ENCODE measurements at regions not wholly inside any gene's neighbourhood (a gene's known extent, or its start where the extent isn't known, plus 50 kb on each side); places are given as distances from the start of the nearest gene placed in this dataset.

DNA sequence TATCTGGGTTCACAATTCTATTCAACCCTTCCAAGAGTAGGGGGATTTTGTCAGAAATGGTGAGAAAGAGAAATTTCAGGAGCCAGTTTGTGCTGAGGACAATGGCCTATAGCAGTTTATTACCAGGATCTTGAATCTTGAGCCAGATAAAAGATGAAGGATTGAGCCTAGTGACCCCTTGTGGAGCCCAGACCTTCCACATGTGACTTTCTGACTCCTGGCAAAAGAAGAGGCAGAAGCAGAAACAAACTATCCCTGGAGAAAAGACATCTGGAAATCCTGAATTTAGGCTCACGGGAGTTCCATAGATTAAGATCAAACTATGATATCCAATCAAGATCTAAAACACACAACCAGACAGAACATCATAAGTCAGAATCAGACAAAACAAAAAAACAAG, 60.9 kb upstream of the CHRM2 start:
- DNase-seq = no peak

DNA sequence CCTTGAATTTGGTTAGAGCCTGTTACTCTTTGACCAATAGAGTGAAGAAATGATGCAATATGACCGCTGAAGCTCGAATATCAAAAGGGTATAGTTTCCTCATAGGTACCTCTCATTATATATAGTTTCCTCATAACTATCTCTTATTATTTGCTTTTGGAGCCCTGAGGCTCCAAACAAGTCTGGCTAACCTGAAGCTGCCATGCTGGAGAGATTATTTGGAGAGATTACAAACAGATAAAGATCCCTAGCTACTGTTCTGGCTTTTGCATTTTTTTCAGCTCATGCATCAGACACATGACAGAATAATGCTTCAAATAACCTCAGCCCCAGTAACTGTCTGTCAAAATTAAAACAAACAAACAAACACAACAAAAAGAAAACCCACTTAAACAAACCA, 65.4 kb upstream of the CHRM2 start:
- no peak for DNase-seq

DNA sequence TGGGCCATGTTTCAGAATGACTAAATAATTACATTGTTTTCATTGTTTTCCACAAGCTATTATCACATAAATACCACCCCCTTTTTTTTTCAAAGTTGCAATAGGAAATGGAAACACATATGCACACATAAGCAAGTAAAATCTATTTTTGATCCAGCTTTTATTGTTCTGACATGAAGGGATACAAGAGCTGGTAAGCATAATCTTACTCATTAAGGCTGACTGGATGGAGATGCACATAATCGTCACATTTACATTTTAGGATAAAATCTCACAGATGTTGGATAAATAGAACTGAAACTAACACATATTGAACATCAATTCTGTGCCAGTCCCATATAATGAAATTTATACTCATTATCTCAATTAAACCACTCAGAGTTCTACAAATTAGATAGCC, 84.5 kb upstream of the CHRM2 start:
- no peak for DNase-seq

DNA sequence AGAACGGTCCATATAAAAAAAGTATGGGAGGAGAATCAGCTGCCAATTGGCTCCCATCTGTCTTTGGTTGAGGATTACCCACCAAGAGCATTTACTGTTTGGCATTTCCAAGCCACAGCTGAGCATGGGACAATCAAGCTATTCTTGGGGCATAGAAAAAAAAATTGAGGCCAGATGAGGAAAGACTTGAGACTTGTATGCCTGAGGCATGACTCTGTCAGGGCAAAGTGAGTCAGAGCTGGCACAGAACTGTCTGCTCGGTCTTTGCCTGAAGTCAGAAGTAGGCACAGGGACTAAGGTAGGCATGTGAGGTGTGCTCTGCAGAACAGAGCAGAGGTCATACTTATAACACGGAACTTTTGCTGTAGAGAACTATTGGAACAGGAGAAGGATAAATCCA, 126.5 kb upstream of the CHRM2 start:
- DNase-seq = no peak

DNA sequence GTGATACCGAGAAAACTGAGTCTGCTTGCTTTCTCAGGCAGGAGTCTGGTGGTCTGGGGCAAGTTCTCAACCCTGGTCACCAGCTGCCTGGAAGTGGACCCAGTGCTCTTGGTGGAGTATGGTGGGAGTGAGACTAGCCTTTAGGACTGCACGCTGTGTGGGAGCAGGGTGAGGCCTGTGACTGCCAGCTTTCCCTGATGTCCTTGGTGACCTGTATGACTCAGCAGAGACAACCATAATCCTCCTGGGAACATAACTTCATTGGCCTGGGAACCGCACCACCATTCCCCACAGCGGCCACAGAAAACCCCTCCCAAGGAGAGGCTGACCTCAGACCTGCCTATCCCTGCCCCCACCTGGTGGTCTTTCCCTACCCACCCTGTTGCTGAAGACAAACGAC, 139.5 kb upstream of the CHRM2 start:
- DNase-seq = no peak

DNA sequence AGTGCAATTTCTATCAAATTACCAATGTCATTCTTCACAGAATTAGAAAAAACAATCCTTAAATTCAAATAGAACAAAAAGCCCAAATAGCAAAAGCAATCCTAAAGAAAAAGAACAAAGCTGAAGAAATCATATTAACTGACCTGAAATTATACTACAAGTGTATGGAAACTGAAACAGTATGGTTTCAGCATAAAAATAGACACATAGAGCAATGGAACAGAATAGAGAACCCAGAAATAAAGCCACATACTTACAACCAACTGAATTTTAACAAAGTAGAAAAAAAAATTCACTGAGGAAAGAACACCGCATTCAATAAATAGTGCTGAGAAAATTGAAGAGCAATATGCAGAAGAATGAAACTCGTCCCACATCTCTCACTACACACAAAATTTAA, 142.0 kb upstream of the CHRM2 start:
- DNase-seq = no peak

DNA sequence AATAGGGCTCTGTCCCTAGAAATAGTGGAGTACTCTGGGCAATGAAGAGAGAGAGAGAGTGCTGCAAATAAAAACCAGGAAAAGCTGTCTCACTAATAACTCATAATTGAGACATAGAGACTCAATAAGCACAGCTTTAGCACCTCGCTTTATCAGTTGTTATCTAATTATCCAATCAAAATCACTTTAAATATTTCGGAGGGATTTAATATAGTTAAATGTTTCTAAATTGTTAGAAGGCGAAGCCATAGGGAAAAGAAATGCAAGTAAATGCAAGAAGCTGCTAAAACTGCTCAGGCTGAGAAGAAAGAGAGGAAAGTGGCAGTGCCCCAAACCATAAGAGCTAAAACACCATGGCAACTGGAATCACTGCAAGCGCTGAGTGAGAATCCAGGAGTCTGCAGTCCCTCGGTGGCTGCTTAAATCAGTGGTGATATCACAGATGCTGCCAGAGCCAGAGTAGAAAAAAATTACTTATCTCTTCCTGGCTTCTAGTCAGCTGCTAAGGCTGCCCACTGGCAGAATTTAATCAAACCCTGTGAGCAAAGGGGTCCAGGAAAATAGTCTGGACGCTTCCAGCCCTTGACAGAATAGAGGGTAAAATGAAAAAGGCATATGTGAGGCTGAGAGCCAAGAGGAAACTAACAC, 150.4 kb upstream of the CHRM2 start:
- DNase-seq = no peak

DNA sequence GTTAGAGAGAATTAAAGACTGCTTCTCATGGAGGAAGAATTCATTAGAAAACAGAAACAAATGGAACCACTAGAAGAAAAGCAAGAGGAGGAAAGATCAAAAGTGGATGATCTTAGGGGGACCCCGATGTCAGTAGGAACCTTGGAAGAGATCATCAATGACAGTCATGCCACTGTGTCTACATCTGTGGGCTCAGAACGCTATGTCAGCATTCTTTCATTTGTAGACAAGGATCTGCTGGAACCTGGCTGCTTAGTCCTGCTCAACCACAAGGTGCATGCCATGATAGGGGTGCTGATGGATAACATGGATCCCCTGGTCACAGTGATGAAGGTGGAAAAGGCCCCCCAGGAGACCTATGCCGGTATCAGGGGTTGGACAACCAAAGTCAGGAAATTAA, 154.4 kb upstream of the CHRM2 start:
- no peak for DNase-seq

DNA sequence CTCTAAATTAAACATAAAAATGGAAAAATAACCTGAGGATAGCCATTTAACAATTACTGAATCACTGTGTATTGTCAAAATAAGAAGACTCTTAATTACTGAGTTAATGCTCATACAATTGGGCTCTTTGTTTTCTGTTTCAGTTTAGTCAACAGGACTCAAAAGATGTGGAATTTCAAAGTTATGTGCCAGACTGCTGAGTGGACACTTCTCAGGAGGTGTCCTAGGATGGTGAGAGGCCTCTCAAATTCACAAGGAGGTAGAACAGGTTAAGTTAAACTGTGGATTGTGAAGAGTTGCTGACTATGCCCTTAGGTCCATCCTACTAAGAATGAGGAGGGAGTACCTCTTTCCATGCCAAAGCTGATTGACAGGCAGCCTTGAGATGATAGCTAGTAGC, 157.7 kb upstream of the CHRM2 start:
- no peak for DNase-seq

DNA sequence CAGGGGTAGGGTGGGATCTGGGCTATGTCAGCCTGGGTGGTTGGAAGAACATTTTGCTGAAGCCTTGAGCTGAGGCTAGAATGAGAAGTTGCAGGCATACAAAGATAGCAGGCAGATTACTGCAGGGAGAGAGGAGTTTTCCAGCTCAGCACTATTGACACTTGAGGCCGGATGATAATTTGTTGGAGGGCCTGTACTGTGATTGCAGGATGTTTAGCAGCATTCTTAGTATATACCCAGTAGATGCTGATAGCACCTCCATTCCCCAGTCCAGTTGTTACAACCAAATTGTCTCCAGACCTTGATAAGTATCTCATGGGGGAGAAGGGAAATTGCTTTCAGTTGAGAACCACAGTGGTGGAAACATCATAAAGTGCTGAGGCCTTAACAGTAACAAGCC, 158.6 kb upstream of the CHRM2 start:
- DNase-seq = no peak

DNA sequence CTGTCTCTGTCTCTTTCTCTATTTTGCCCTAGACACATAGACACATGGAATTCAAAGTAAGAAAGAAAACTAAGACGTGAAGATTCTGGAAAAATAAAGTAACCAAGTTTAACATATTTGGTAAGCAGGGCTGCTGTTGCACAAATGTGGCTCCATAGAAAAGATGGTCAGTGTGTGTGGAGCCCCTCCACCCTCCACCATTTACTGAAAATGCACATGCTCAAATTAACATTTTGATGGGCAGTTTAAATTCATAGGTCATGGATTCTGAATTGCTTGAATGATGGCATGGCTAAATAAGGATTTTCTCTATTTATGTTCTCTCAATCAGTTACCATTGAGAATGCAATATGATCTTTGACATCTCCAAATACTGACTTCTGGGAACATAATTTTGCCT, 165.5 kb upstream of the CHRM2 start:
- DNase-seq = no peak

DNA sequence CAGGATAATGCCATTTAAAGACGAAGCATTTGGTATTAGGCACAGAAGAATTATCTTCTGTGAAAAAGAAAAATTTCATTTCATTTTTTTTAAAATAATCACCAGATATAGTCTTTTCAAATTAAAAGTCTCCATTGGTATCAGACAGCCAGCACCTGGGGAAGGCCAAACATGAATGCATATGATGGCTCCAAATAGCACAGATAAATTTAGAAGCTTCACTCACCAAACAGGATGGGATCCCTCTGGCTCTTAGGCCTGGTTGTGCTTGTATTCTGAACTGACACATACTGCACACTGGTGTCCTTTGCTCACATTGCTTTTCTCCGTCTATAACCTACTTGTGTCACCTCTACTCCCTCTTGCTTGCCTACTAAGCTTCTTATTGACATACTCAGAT, 169.5 kb upstream of the CHRM2 start:
- no peak for DNase-seq

DNA sequence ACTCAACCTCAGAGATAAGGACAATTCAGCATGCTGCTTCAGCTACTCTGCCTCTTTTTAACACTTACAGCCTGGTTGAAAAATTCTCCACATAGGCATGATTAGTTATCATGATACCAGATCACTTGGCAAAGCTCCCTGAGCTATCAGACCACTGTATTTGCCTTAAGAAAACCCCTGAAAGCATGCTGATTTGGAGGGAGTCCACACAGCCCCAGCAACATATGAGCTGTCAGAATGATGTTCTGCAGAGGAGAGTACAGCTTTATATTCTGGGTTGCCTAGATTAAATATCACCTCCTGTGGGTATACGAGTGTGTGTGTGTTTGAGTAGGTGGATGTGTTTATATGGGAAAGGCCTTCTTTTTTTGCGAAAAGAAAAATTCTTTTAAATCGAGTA, 170.2 kb upstream of the CHRM2 start:
- DNase-seq = no peak

DNA sequence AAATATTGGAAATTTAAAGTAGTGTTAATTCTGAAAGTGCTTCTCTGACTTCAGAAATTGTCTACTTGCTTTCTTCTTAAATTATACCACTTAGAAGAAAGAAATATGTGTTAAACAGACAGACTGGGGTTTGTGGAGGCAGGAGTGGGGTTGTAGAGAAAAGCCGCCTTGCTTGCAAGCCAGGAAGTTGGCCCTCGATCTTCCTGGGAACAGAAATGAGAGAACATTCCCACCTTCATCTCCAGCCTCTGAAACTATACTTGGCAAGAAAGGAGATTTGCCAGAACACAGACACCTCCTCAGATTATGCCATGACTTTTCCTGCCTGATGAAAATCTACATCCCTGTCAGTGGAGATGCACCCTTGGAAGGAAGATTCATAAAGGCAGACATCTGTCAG, 171.2 kb upstream of the CHRM2 start:
- no peak for DNase-seq

DNA sequence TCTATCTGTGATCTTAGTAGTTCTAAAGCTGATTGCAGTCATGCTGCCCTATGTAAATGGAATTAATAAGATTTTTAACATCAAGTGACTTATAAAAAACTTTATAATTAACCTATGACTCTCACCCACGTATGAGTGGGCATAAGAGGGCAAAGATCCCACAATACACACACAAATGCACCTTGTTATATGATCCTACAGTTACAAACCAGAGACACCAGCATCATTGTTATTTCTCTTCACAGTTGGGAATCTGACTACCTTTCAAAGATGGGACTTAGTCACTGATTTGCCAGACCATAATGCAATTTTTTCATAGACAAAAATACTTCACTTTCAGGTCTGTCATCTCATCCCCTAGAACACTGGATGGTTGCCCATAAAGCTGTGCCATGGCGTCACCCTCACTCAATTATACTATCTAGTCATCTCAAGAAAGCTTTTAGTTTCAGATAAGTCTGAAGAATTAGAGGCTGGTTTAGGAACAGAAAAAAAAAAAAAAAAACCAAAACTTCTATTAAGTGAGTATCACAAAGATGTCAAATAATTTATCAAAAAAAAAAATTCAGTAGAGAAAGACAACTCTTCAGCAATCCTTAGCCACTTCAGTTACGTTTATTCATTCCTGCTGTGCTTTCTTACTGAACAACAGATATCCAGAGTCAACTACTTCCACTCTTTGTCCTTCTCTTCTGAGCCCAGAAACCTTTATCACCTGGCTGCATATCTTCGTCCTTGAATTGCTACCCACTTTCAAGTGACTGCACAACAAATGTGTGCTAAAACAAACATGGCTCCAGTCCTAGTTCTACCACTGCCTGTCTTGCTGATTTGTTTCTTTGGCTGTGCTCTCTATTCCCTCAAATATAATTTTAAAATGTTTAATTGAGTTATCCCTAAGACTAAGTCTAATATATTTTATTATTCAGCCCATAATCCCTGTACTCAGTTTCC, 175.0 kb upstream of the CHRM2 start:
- no peak for DNase-seq

DNA sequence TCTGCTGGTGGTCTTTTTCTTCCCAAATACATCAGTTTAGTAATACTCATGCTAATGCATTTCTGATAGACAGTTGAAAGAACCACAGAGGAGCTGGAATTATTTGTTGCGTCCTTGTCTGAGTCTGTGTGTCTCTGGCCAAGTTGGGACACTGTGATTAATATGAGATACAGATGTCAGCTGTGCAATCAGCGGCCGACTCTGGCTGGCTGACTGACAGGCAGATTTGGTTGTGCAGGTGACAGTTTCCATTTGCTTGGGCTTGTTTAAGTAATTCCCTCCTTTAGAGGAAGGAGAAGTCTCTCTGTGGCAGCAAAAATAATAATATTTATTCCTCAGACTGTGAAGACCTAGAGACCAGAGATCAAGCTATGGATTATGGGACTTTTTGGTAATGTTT, 176.2 kb upstream of the CHRM2 start:
- DNase-seq = no peak

DNA sequence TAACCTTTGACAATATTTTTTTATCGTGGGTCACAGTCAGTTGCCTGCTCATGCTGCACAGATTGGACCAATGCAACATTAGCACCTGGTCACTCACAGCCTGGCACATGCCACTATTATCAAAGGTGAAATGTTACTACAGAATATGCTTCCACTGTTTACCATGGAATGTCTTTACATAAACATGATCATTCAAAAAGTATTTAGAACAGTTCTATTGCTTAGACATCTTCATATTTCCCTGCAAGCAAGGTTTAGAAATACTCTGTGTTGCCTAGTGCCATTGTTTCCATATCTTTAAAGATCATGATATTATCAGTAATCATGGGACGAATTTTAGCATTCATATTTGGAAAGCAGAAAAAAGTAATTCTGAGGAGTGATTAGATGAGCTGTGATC, 179.9 kb upstream of the CHRM2 start:
- no peak for DNase-seq

DNA sequence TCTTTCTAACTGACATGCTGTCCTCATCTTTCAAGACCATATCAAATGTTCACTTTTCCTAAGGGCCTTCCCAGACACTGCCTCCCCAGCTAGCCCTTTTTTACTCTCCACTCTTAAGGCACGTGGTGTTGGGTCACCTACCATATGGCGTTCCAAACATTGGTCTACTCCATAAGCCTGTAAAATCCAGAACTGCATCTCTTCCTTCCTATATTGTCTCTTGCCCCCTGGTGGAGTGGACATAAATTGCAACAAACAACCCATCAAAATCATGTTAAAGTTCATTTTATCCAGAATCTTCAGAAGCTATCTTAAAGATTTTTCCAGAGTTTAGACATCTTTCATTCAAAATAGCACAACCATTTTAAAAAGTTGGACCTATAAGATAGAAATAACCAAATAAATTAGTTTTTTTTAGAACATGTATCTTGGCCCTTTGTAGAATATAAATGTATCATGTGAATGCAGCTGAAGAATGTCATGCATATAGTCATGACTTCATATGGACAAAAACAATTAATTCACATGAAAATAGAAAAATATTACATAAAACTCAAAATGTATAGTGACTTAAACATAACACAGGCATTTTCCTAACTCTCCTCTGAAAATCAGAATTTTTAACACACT, 180.6 kb upstream of the CHRM2 start:
- no peak for DNase-seq

DNA sequence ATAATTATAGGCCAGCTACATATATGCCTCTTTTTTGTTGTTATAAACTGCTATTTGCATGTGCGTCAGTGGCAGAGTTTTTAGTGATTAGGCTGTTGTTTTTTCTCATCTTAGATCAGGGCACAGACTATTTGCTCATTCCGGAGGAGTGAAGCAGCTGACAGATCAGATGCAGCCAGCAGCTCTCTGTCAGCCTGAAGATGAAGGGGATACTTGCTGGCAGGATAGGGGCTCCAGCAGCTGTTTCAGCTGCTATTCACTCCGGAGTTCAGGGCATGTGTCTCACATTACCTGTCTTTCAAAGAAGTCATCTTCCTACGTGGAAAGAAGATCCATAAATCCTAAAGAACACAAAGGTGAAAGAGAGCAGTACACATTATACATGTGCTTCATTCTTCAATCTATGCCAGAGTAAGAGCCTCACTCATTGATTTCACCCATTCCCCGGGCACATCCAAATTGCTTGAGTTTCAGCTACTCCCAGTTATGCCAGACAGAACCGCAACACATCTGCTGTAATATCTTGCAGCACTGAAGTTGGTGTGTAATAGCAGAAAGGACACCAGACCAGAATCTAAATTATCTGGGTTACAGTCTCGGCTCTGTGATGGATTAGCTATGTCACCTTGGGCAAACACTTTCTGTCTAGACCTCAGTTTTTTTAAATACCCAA, 182.8 kb upstream of the CHRM2 start:
- no peak for DNase-seq

DNA sequence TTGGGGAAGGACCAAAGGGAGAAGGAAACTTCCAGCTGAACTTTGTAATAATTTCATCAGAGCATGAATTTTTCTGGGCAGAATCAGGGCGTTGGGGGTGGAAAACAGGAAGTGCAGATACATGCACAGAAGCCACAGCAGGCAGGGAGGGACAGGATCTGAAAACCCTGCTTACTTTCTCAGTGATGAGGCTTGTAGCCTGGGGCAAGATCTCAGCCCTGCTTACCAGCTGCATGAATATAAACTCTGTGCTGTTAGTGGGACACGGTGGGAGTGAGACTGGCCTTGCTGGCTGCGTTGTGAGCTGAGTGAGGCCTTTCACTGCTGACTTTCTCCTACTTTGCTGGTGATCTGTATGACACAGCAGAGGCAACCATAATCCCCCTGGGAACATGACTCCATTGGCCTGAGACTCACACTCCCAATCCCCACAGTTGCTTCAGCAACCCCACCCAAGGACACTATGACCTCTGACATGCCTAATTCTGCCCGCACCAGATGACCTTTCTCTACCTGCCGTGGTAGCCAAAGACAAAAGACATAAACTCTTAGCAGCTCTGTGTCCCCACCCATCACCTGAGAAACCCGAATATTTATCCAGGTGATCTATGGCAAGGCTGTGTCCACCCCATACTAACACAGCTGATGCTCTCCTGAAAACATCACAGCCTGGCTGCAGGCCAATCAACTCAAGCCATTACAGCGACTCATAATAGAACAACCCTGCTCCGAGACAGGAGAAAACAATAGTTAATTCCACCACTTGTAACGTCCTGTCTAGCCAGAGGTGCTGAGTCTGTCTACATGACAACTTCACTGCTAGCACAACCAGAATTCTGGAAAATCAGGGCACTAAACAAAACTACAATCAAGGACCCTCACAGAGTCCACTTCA, 190.7 kb upstream of the CHRM2 start:
- no peak for DNase-seq

DNA sequence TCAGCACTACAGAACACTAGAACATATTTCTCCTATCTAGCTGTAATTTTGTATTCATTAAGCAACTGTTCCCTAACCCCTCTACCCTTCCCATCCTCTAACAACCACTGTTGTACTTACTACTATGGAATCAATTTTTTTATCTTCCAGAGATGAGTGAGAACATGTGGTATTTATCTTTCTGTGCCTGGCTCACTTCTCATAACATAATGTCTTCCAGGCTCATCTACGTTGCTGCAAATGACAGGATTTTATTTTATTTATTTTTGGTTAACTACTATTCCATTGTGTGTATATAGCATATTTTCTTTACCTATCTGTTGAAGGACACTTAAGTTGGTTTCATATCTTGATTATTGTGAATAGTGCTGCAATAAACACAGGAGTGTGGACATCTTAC, 200.9 kb upstream of the CHRM2 start:
- no peak for DNase-seq

DNA sequence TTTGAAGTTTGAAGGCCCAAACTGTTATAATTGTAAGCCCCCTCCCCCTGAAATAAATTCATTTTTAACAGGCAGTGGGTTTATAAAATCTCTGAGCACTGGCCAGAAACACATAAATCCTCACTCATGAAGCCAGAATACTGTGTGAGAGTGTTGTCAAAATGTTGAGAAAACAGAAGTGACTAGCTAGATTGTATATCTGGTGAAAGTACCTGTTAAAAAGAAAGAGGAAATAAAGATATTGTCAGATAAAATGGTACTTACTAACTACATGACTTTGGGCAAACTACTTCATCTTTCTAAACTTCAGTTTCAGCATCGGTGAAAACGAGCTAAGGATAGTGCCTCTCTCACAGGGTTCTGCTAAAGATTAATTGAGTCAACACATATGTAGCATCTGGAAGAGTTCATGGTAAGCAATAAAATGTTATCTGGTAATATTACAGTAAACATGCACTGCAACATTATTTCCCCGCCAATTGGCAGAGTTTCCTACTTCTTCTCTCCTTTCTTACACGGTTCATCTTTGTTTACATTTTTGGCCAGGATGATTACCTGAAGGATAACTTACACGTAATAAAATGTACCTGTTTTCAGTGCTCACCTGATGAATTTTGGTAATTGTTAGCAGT, 202.5 kb upstream of the CHRM2 start:
- no peak for DNase-seq
